ENCODE measurements at regions not wholly inside any gene's neighbourhood (a gene's known extent, or its start where the extent isn't known, plus 50 kb on each side); places are given as distances from the start of the nearest gene placed in this dataset.

- no peak overlapping the region for H3K27ac ChIP-seq (ENCODE audit: low read depth, low read length)
- no peaks in the 10 kb centered on the region for H3K9me3 ChIP-seq (ENCODE audit: control insufficient read depth in 3 of 3, low read length in 3 of 3)
- H3K4me1 ChIP-seq (ENCODE audit: control insufficient read depth in 3 of 3, insufficient read depth in 3 of 3, low read length in 3 of 3) = no peaks in the 10 kb centered on the region
- H3K27me3 ChIP-seq (ENCODE audit: control insufficient read depth in 3 of 3, insufficient read depth in 3 of 3, low read length in 3 of 3) = no peaks in the 10 kb centered on the region
- no peaks in the 10 kb centered on the region for H3K36me3 ChIP-seq (ENCODE audit: control insufficient read depth in 3 of 3, insufficient read depth in 3 of 3, low read length in 3 of 3)
- H3K9ac ChIP-seq (ENCODE audit: low read depth in 1 of 3, low read length in 3 of 3) = no peak overlapping the region
- no peak overlapping the region for H3K4me3 ChIP-seq (ENCODE audit: low read length in 3 of 3)
These were observed 1105.8 kb downstream of the CDH18 start for GRCh38 chr5:18882154-18882553.

- Histone ChIP-seq H3K4me1 (ENCODE audit: control insufficient read depth in 3 of 3, insufficient read depth in 3 of 3, low read length in 3 of 3) (no peaks in the 10 kb centered on the region), H3K9ac (ENCODE audit: low read depth in 1 of 3, low read length in 3 of 3) (no peak overlapping the region), H3K4me3 (ENCODE audit: low read length in 3 of 3) (no peak overlapping the region), H3K27me3 (ENCODE audit: control insufficient read depth in 3 of 3, insufficient read depth in 3 of 3, low read length in 3 of 3) (no peaks in the 10 kb centered on the region), H3K9me3 (ENCODE audit: control insufficient read depth in 3 of 3, low read length in 3 of 3) (no peaks in the 10 kb centered on the region), H3K36me3 (ENCODE audit: control insufficient read depth in 3 of 3, insufficient read depth in 3 of 3, low read length in 3 of 3) (no peaks in the 10 kb centered on the region), H3K27ac (ENCODE audit: low read depth, low read length) (no peak overlapping the region)
These were observed 1099.2 kb downstream of the CDH18 start for GRCh38 chr5:18888821-18889220.

GRCh38 chr5:18900644-18901043, 1087.4 kb downstream of the CDH18 start:
- Histone ChIP-seq H3K9me3 (ENCODE audit: control insufficient read depth in 3 of 3, low read length in 3 of 3) (no peaks in the 10 kb centered on the region), H3K9ac (ENCODE audit: low read depth in 1 of 3, low read length in 3 of 3) (no peak overlapping the region), H3K4me1 (ENCODE audit: control insufficient read depth in 3 of 3, insufficient read depth in 3 of 3, low read length in 3 of 3) (no peaks in the 10 kb centered on the region), H3K27me3 (ENCODE audit: control insufficient read depth in 3 of 3, insufficient read depth in 3 of 3, low read length in 3 of 3) (no peaks in the 10 kb centered on the region), H3K4me3 (ENCODE audit: low read length in 3 of 3) (no peak overlapping the region), H3K27ac (ENCODE audit: low read depth, low read length) (no peak overlapping the region), H3K36me3 (ENCODE audit: control insufficient read depth in 3 of 3, insufficient read depth in 3 of 3, low read length in 3 of 3) (no peaks in the 10 kb centered on the region)

GRCh38 chr5:18920966-18921365, 1067.0 kb downstream of the CDH18 start:
- H3K9me3 ChIP-seq (ENCODE audit: control insufficient read depth in 3 of 3, low read length in 3 of 3) = no peaks in the 10 kb centered on the region
- H3K9ac ChIP-seq (ENCODE audit: low read depth in 1 of 3, low read length in 3 of 3) = no peak overlapping the region
- no peak overlapping the region for H3K4me3 ChIP-seq (ENCODE audit: low read length in 3 of 3)
- H3K27ac ChIP-seq (ENCODE audit: low read depth, low read length) = no peak overlapping the region
- no peaks in the 10 kb centered on the region for H3K27me3 ChIP-seq (ENCODE audit: control insufficient read depth in 3 of 3, insufficient read depth in 3 of 3, low read length in 3 of 3)
- no peaks in the 10 kb centered on the region for H3K4me1 ChIP-seq (ENCODE audit: control insufficient read depth in 3 of 3, insufficient read depth in 3 of 3, low read length in 3 of 3)
- no peaks in the 10 kb centered on the region for H3K36me3 ChIP-seq (ENCODE audit: control insufficient read depth in 3 of 3, insufficient read depth in 3 of 3, low read length in 3 of 3)

GRCh38 chr5:18932081-18932480, 1055.9 kb downstream of the CDH18 start:
- Histone ChIP-seq H3K27me3 (ENCODE audit: control insufficient read depth in 3 of 3, insufficient read depth in 3 of 3, low read length in 3 of 3) (no peaks in the 10 kb centered on the region), H3K36me3 (ENCODE audit: control insufficient read depth in 3 of 3, insufficient read depth in 3 of 3, low read length in 3 of 3) (no peaks in the 10 kb centered on the region), H3K9ac (ENCODE audit: low read depth in 1 of 3, low read length in 3 of 3) (no peak overlapping the region), H3K9me3 (ENCODE audit: control insufficient read depth in 3 of 3, low read length in 3 of 3) (no peaks in the 10 kb centered on the region), H3K27ac (ENCODE audit: low read depth, low read length) (no peak overlapping the region), H3K4me3 (ENCODE audit: low read length in 3 of 3) (no peak overlapping the region), H3K4me1 (ENCODE audit: control insufficient read depth in 3 of 3, insufficient read depth in 3 of 3, low read length in 3 of 3) (no peaks in the 10 kb centered on the region)

GRCh38 chr5:18944771-18945170, 1043.2 kb downstream of the CDH18 start:
- Histone ChIP-seq H3K9ac (ENCODE audit: low read depth in 1 of 3, low read length in 3 of 3) (no peak overlapping the region), H3K27ac (ENCODE audit: low read depth, low read length) (no peak overlapping the region), H3K9me3 (ENCODE audit: control insufficient read depth in 3 of 3, low read length in 3 of 3) (no peaks in the 10 kb centered on the region), H3K4me1 (ENCODE audit: control insufficient read depth in 3 of 3, insufficient read depth in 3 of 3, low read length in 3 of 3) (no peaks in the 10 kb centered on the region), H3K27me3 (ENCODE audit: control insufficient read depth in 3 of 3, insufficient read depth in 3 of 3, low read length in 3 of 3) (no peaks in the 10 kb centered on the region), H3K4me3 (ENCODE audit: low read length in 3 of 3) (no peak overlapping the region), H3K36me3 (ENCODE audit: control insufficient read depth in 3 of 3, insufficient read depth in 3 of 3, low read length in 3 of 3) (no peaks in the 10 kb centered on the region)

GRCh38 chr5:18954239-18954638, 1033.8 kb downstream of the CDH18 start:
- no peaks in the 10 kb centered on the region for H3K27me3 ChIP-seq (ENCODE audit: control insufficient read depth in 3 of 3, insufficient read depth in 3 of 3, low read length in 3 of 3)
- H3K9me3 ChIP-seq (ENCODE audit: control insufficient read depth in 3 of 3, low read length in 3 of 3) = no peaks in the 10 kb centered on the region
- no peaks in the 10 kb centered on the region for H3K36me3 ChIP-seq (ENCODE audit: control insufficient read depth in 3 of 3, insufficient read depth in 3 of 3, low read length in 3 of 3)
- H3K4me3 ChIP-seq (ENCODE audit: low read length in 3 of 3) = no peak overlapping the region
- H3K4me1 ChIP-seq (ENCODE audit: control insufficient read depth in 3 of 3, insufficient read depth in 3 of 3, low read length in 3 of 3) = no peaks in the 10 kb centered on the region
- no peak overlapping the region for H3K9ac ChIP-seq (ENCODE audit: low read depth in 1 of 3, low read length in 3 of 3)
- no peak overlapping the region for H3K27ac ChIP-seq (ENCODE audit: low read depth, low read length)

GRCh38 chr5:18959535-18959934, 1028.5 kb downstream of the CDH18 start:
- Histone ChIP-seq H3K4me1 (ENCODE audit: control insufficient read depth in 3 of 3, insufficient read depth in 3 of 3, low read length in 3 of 3) (no peaks in the 10 kb centered on the region), H3K9me3 (ENCODE audit: control insufficient read depth in 3 of 3, low read length in 3 of 3) (no peaks in the 10 kb centered on the region), H3K36me3 (ENCODE audit: control insufficient read depth in 3 of 3, insufficient read depth in 3 of 3, low read length in 3 of 3) (no peaks in the 10 kb centered on the region), H3K9ac (ENCODE audit: low read depth in 1 of 3, low read length in 3 of 3) (no peak overlapping the region), H3K4me3 (ENCODE audit: low read length in 3 of 3) (no peak overlapping the region), H3K27me3 (ENCODE audit: control insufficient read depth in 3 of 3, insufficient read depth in 3 of 3, low read length in 3 of 3) (no peaks in the 10 kb centered on the region), H3K27ac (ENCODE audit: low read depth, low read length) (no peak overlapping the region)

- H3K27ac ChIP-seq (ENCODE audit: low read depth, low read length) = no peak overlapping the region
- H3K9me3 ChIP-seq (ENCODE audit: control insufficient read depth in 3 of 3, low read length in 3 of 3) = no peaks in the 10 kb centered on the region
- no peaks in the 10 kb centered on the region for H3K4me1 ChIP-seq (ENCODE audit: control insufficient read depth in 3 of 3, insufficient read depth in 3 of 3, low read length in 3 of 3)
- no peaks in the 10 kb centered on the region for H3K36me3 ChIP-seq (ENCODE audit: control insufficient read depth in 3 of 3, insufficient read depth in 3 of 3, low read length in 3 of 3)
- no peaks in the 10 kb centered on the region for H3K27me3 ChIP-seq (ENCODE audit: control insufficient read depth in 3 of 3, insufficient read depth in 3 of 3, low read length in 3 of 3)
- H3K9ac ChIP-seq (ENCODE audit: low read depth in 1 of 3, low read length in 3 of 3) = no peak overlapping the region
- H3K4me3 ChIP-seq (ENCODE audit: low read length in 3 of 3) = no peak overlapping the region
These were observed 1026.8 kb downstream of the CDH18 start for GRCh38 chr5:18961234-18961633.

GRCh38 chr5:18965893-18966292, 1022.1 kb downstream of the CDH18 start:
- no peaks in the 10 kb centered on the region for H3K36me3 ChIP-seq (ENCODE audit: control insufficient read depth in 3 of 3, insufficient read depth in 3 of 3, low read length in 3 of 3)
- H3K9me3 ChIP-seq (ENCODE audit: control insufficient read depth in 3 of 3, low read length in 3 of 3) = no peaks in the 10 kb centered on the region
- H3K27ac ChIP-seq (ENCODE audit: low read depth, low read length) = no peak overlapping the region
- H3K4me1 ChIP-seq (ENCODE audit: control insufficient read depth in 3 of 3, insufficient read depth in 3 of 3, low read length in 3 of 3) = no peaks in the 10 kb centered on the region
- H3K9ac ChIP-seq (ENCODE audit: low read depth in 1 of 3, low read length in 3 of 3) = no peak overlapping the region
- H3K4me3 ChIP-seq (ENCODE audit: low read length in 3 of 3) = no peak overlapping the region
- no peaks in the 10 kb centered on the region for H3K27me3 ChIP-seq (ENCODE audit: control insufficient read depth in 3 of 3, insufficient read depth in 3 of 3, low read length in 3 of 3)

- Histone ChIP-seq H3K4me3 (ENCODE audit: low read length in 3 of 3) (no peak overlapping the region), H3K36me3 (ENCODE audit: control insufficient read depth in 3 of 3, insufficient read depth in 3 of 3, low read length in 3 of 3) (no peaks in the 10 kb centered on the region), H3K27me3 (ENCODE audit: control insufficient read depth in 3 of 3, insufficient read depth in 3 of 3, low read length in 3 of 3) (no peaks in the 10 kb centered on the region), H3K27ac (ENCODE audit: low read depth, low read length) (no peak overlapping the region), H3K9ac (ENCODE audit: low read depth in 1 of 3, low read length in 3 of 3) (no peak overlapping the region), H3K9me3 (ENCODE audit: control insufficient read depth in 3 of 3, low read length in 3 of 3) (no peaks in the 10 kb centered on the region), H3K4me1 (ENCODE audit: control insufficient read depth in 3 of 3, insufficient read depth in 3 of 3, low read length in 3 of 3) (no peaks in the 10 kb centered on the region)
These were observed 1020.4 kb downstream of the CDH18 start for GRCh38 chr5:18967637-18968036.
